Skeletal muscle satellite cell (primary cell): ENCODE measurements at regions not wholly inside any gene's neighbourhood (a gene's known extent, or its start where the extent isn't known, plus 50 kb on each side); places are given as distances from the start of the nearest gene placed in this dataset.

Source experiments
- H3K27me3 ChIP-seq: 2 replicates; pipeline ENCODE4 v1.7.0; 2013; ENCODE audit warnings: low read length; ENCODE audit not compliant: control insufficient read depth, insufficient read depth
- H3K36me3 ChIP-seq: 2 replicates; pipeline ENCODE4 v1.7.0; 2013; ENCODE audit warnings: mild to moderate bottlenecking, control low read depth, low read length; ENCODE audit not compliant: insufficient read depth
- H3K4me1 ChIP-seq: 2 replicates; pipeline ENCODE4 v1.7.0; 2013; ENCODE audit warnings: low read length; ENCODE audit not compliant: control insufficient read depth, insufficient read depth
- H3K4me2 ChIP-seq: 2 replicates; pipeline ENCODE4 v1.7.0; 2013; ENCODE audit warnings: mild to moderate bottlenecking, low read length
- H3K4me3 ChIP-seq: 2 replicates; pipeline ENCODE4 v1.7.0; 2013; ENCODE audit warnings: low read length
- H3K9ac ChIP-seq: 2 replicates; pipeline ENCODE4 v1.7.0; 2013; ENCODE audit warnings: mild to moderate bottlenecking, low read depth, low read length, moderate library complexity
- H3K9me3 ChIP-seq: replicated peaks from 2 replicates; pipeline ENCODE4 v1.7.0; 2013; ENCODE audit warnings: mild to moderate bottlenecking, control low read depth, low read length

DNA sequence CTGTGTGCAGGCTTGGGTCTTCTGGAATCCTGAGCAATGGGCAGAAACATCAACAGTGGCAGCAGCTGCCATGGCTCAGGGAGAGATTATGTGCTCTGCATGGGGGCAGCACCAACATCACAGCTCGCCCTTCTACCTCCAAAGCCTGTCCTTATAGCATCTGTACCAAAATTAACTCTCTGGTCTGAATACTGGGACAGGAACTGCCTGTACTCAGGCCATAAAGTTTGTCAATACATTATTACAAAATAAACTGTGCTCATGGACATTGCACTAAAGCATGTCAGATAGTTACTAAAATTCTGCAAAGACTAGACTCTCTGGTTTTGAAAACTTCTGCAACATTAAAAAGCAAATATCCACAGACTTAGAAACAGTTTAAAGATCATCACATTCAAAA, 91.6 kb downstream of the ZC3H11B start:
- no peaks in the 10 kb centered on the region for H3K9me3 ChIP-seq
- H3K4me2 ChIP-seq = no peak overlapping the region
- no peaks in the 10 kb centered on the region for H3K36me3 ChIP-seq
- H3K27me3 ChIP-seq = no peaks in the 10 kb centered on the region
- no peak overlapping the region for H3K4me3 ChIP-seq
- no peak overlapping the region for H3K9ac ChIP-seq
- H3K4me1 ChIP-seq = no peaks in the 10 kb centered on the region

DNA sequence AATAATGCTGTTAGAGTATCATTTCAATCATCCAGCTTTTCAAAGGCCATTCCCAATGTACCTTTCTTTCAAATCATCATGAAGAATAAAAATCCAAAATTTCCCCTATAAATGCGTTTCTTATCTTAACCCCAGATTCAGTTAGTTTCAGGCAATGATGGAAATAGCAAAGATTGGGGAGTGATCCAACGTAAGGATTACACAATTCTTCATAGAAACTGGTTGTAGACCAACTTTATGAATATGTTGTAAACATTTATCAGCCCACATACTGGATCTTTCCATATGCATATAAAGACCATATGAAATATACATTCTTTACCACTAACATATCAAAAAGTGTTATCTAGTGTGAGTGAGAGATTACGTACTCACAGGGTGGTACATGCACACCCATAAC, 92.7 kb downstream of the ZC3H11B start:
- no peak overlapping the region for H3K4me3 ChIP-seq
- H3K36me3 ChIP-seq = no peaks in the 10 kb centered on the region
- no peaks in the 10 kb centered on the region for H3K4me1 ChIP-seq
- H3K9me3 ChIP-seq = no peaks in the 10 kb centered on the region
- H3K9ac ChIP-seq = no peak overlapping the region
- H3K27me3 ChIP-seq = peaks cover 3% of the 10 kb centered on the region
- H3K4me2 ChIP-seq = no peak overlapping the region

DNA sequence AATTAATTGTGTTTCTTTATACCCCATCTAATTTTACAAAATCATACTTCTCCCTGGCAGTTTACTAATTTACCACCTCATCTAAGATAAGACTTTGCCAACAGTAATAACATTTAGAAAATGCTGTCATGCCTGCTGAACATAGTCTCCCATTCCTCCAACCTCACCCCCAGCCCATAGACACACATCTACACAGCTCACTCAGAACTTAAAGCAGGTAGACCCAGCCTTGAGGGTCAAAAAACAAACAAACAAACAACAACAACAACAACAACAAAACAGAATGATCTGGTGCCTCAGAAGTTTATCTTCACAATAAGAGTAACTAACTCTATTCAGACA, 94.0 kb downstream of the ZC3H11B start:
- no peaks in the 10 kb centered on the region for H3K36me3 ChIP-seq
- peaks cover 3% of the 10 kb centered on the region for H3K27me3 ChIP-seq
- no peaks in the 10 kb centered on the region for H3K9me3 ChIP-seq
- H3K4me2 ChIP-seq = no peak overlapping the region
- H3K4me3 ChIP-seq = no peak overlapping the region
- H3K9ac ChIP-seq = no peak overlapping the region
- no peaks in the 10 kb centered on the region for H3K4me1 ChIP-seq

- Histone ChIP-seq H3K4me2 (no peak overlapping the region), H3K9me3 (no peaks in the 10 kb centered on the region), H3K9ac (no peak overlapping the region), H3K4me1 (no peaks in the 10 kb centered on the region), H3K27me3 (peaks cover 3% of the 10 kb centered on the region), H3K36me3 (no peaks in the 10 kb centered on the region), H3K4me3 (no peak overlapping the region)
Measured at GRCh38 chr1:219518168-219518906, 94.6 kb downstream of the ZC3H11B start.

DNA sequence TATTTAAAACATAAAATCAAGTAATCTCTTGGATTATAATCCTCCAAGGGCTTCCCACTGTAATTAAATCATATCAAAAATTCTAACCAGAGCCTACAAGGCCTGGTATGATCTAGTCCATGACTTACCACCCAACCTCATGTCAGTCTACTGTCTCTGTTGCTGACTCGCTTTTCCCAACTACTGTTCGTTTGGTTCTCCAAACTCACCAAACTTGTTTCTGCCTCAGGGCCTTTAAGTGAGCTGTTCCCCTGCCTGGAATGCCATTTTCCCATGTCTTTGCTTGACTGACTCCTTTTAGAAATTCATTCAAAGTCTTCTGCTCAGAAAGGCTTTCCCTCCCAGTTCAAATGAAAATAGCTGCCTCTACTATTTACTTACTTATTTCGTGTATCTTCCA, 95.9 kb downstream of the ZC3H11B start:
- Histone ChIP-seq H3K4me3 (no peak overlapping the region), H3K9ac (no peak overlapping the region), H3K9me3 (no peaks in the 10 kb centered on the region), H3K36me3 (no peaks in the 10 kb centered on the region), H3K4me1 (no peaks in the 10 kb centered on the region), H3K27me3 (peaks cover 3% of the 10 kb centered on the region), H3K4me2 (no peak overlapping the region)

DNA sequence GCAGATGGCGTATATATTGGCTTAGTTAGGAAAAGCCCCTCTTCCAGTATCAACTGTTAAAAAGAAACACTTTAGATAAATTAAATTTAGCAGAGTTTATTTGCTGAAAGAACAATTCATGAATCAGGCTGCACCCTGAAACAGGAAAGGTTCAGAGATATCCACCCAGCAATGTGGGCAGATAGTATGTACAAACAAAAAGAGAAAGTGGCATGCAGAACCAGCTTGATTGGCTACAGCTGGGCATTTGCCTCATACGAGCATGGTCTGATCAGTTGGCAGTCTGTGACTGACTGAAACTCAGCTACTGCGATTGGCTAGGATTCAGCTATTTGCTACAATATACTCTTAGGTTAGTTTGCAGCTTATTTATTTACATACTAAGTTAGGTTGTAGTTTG, 98.2 kb downstream of the ZC3H11B start:
- H3K27me3 ChIP-seq = peaks cover 3% of the 10 kb centered on the region
- no peaks in the 10 kb centered on the region for H3K36me3 ChIP-seq
- no peak overlapping the region for H3K4me2 ChIP-seq
- no peak overlapping the region for H3K4me3 ChIP-seq
- H3K9me3 ChIP-seq = no peaks in the 10 kb centered on the region
- H3K9ac ChIP-seq = no peak overlapping the region
- H3K4me1 ChIP-seq = no peaks in the 10 kb centered on the region

DNA sequence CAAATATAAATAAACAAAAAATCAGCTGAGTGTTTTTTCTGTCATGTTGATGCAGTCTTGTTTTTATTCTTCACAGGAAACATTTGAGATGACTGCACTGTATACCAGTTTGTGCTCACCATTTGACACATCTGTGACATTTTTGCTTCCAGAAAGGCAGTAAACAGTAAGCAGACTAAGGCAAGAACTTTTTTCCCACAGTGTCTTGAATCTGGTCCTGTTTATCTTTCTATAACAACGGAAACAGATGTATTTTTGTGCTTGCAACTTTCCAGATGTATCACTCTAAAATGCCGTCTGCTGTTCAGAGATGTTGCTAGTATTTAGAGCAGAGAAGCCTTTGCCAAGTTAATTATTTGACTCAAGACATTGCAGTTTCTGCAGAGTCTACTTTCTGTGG, 105.5 kb downstream of the ZC3H11B start:
- H3K4me1 ChIP-seq = peaks cover 6% of the 10 kb centered on the region

DNA sequence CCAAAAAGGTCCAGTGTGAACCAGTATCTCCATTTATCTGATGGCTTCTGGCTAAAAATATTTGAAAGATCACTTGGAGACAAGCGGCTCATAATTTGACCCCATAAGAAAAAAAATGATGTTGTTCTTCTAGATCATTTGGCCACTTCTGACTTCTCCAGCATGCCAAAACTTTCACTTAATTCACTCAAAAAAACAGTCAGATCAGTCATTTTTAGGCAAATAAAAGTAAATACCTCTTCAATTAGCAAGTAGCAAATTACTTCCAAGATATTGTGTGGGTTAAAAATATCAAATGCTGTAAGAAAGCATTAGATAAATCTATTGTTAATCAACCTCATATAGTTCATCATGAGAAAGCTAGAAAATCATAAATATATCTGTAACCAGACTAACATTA, 106.0 kb downstream of the ZC3H11B start:
- Histone ChIP-seq H3K27me3 (no peaks in the 10 kb centered on the region), H3K36me3 (no peaks in the 10 kb centered on the region), H3K4me2 (no peak overlapping the region), H3K9ac (no peak overlapping the region), H3K9me3 (no peaks in the 10 kb centered on the region), H3K4me1 (peaks cover 6% of the 10 kb centered on the region), H3K4me3 (no peak overlapping the region)

More for the DNA sequence above, 105.5 kb downstream of the ZC3H11B start:
- Histone ChIP-seq H3K36me3 (no peaks in the 10 kb centered on the region), H3K4me2 (no peak overlapping the region), H3K27me3 (no peaks in the 10 kb centered on the region), H3K9ac (no peak overlapping the region), H3K9me3 (no peaks in the 10 kb centered on the region), H3K4me3 (no peak overlapping the region)

- H3K9ac ChIP-seq = no peak overlapping the region
- peaks cover 6% of the 10 kb centered on the region for H3K4me1 ChIP-seq
- H3K4me2 ChIP-seq = no peak overlapping the region
- no peaks in the 10 kb centered on the region for H3K36me3 ChIP-seq
- H3K27me3 ChIP-seq = no peaks in the 10 kb centered on the region
- H3K4me3 ChIP-seq = no peak overlapping the region
- no peaks in the 10 kb centered on the region for H3K9me3 ChIP-seq
Measured at GRCh38 chr1:219506473-219506899, 106.4 kb downstream of the ZC3H11B start.

- no peaks in the 10 kb centered on the region for H3K27me3 ChIP-seq
- H3K4me1 ChIP-seq = peaks cover 6% of the 10 kb centered on the region
- no peak overlapping the region for H3K4me3 ChIP-seq
- H3K9ac ChIP-seq = no peak overlapping the region
- no peaks in the 10 kb centered on the region for H3K36me3 ChIP-seq
- no peaks in the 10 kb centered on the region for H3K9me3 ChIP-seq
- H3K4me2 ChIP-seq = no peak overlapping the region
Measured at GRCh38 chr1:219505886-219506285, 107.0 kb downstream of the ZC3H11B start.

GRCh38 chr1:219503604-219504003, 109.3 kb downstream of the ZC3H11B start:
- Histone ChIP-seq H3K4me3 (no peak overlapping the region), H3K4me1 (peaks cover 6% of the 10 kb centered on the region), H3K9ac (no peak overlapping the region), H3K4me2 (no peak overlapping the region), H3K9me3 (no peaks in the 10 kb centered on the region), H3K36me3 (no peaks in the 10 kb centered on the region), H3K27me3 (no peaks in the 10 kb centered on the region)

- Histone ChIP-seq H3K4me1 (no peaks in the 10 kb centered on the region), H3K4me3 (no peak overlapping the region), H3K36me3 (no peaks in the 10 kb centered on the region), H3K27me3 (no peaks in the 10 kb centered on the region), H3K9ac (no peak overlapping the region), H3K4me2 (no peak overlapping the region), H3K9me3 (no peaks in the 10 kb centered on the region)
Measured at GRCh38 chr1:219500327-219500897, 112.5 kb downstream of the ZC3H11B start.
